K562 (cell line): ENCODE measurements at regions not wholly inside any gene's neighbourhood (a gene's known extent, or its start where the extent isn't known, plus 50 kb on each side); places are given as distances from the start of the nearest gene placed in this dataset.

Experiments
- ATAC-seq: fragments of 200-7000 bp; cut with Tn5 transposase; 3 replicates; pipeline ENCODE4 v1.9.1; 2020; ENCODE audit warnings: moderate library complexity
- BruUV-seq: library from RNA; stranded (reverse); fragments of 400-500 nt; replicated peaks from 2 replicates; lab custom pipeline; 2021; lab: Mats Ljungman, UMichigan
- CTCF ChIA-PET: fragments of 300-600 bp; formaldehyde crosslinking; extraction: SDS; loops from one replicate; lab custom pipeline; 2021; ENCODE audit warnings: low intra/inter-chr PET ratio; lab: Yijun Ruan, JAX
- POLR2A ChIA-PET: fragments of 300-600, 350-650 bp; sonication (Branson Sonifier 250); formaldehyde crosslinking; extraction: SDS; loops from one replicate; lab custom pipeline; 2021; ENCODE audit warnings: antibody characterized with exemption, inconsistent platforms; lab: Yijun Ruan, JAX
- DNase-seq, 4 experiments: peaks; one replicate each; pipeline versions ENCODE4 v3.0.0 to v3.0.0-alpha.2; 2011 to 2018; ENCODE audit warnings: low spot score in 3 of 4, mixed read lengths in 3 of 4; ENCODE audit errors: extremely low read depth in 1 of 4
- FAIRE-seq: peaks from 2 replicates; lab custom pipeline; 2011; peaks lifted over from hg19 to GRCh38; lab: Jason Lieb, UNC
- H2AFZ ChIP-seq: 2 replicates; pipeline ENCODE4 v1.6.0; 2011; ENCODE audit warnings: low read depth, low read length, control low read depth, inconsistent platforms
- H3K27ac ChIP-seq: fragments of 200-600 bp; 3 replicates; pipeline ENCODE4 v1.8.0; 2011; ENCODE audit warnings: low read depth, mild to moderate bottlenecking, control low read depth, inconsistent platforms, low read length, moderate library complexity, mixed read lengths; ENCODE audit errors: extremely low read depth
- H3K27me3 ChIP-seq, 2 experiments: fragments of 300-600 bp in 1 of 2; 2 replicates in 1 of 2; 3 replicates in 1 of 2; pipeline versions ENCODE4 v1.6.0 to v1.8.0; 2011; ENCODE audit warnings: inconsistent platforms in 2 of 2, low read length in 2 of 2, mild to moderate bottlenecking in 1 of 2, mixed read lengths in 1 of 2, moderate library complexity in 1 of 2; ENCODE audit not compliant: control insufficient read depth in 2 of 2, insufficient read depth in 2 of 2
- H3K36me3 ChIP-seq: fragments of 300-600 bp; 3 replicates; pipeline ENCODE4 v1.8.0; 2011; ENCODE audit warnings: mild to moderate bottlenecking, low read length, inconsistent platforms; ENCODE audit not compliant: control insufficient read depth, insufficient read depth
- H3K4me1 ChIP-seq, 2 experiments: fragments of 200-600 bp in 1 of 2; replicated peaks in 1 of 2; 2 replicates in 1 of 2; 3 replicates in 1 of 2; pipeline versions ENCODE4 v1.5.1 to v1.8.0; 2011; ENCODE audit warnings: inconsistent platforms in 2 of 2, low read length in 2 of 2, mild to moderate bottlenecking in 1 of 2, mixed read lengths in 1 of 2, moderate library complexity in 1 of 2; ENCODE audit not compliant: control insufficient read depth in 2 of 2, insufficient read depth in 2 of 2
- H3K4me2 ChIP-seq: 2 replicates; pipeline ENCODE4 v1.6.1; 2011; ENCODE audit warnings: low read length, control low read depth, inconsistent platforms, mixed read lengths; ENCODE audit not compliant: insufficient read depth
- H3K4me3 ChIP-seq: fragments of 200-600 bp; sonication (generic), shearing (Covaris generic); 2 replicates; pipeline ENCODE4 v1.5.1; 2016; ENCODE audit warnings: control low read depth, inconsistent platforms
- H3K79me2 ChIP-seq: fragments of 200-600 bp; 3 replicates; pipeline ENCODE4 v1.8.0; 2011; ENCODE audit warnings: low read length, inconsistent platforms; ENCODE audit not compliant: control insufficient read depth, insufficient read depth
- H3K9ac ChIP-seq, 2 experiments: 2 replicates each; pipeline versions ENCODE4 v1.6.0 to v1.6.1; 2011; ENCODE audit warnings: low read depth in 2 of 2, low read length in 2 of 2, control low read depth in 1 of 2, inconsistent platforms in 1 of 2, mild to moderate bottlenecking in 1 of 2, mixed read lengths in 1 of 2; ENCODE audit not compliant: insufficient read depth in 1 of 2
- H3K9me1 ChIP-seq: one replicate; pipeline ENCODE4 v1.6.0; 2011; ENCODE audit warnings: inconsistent platforms, mild to moderate bottlenecking, low read length, moderate library complexity; ENCODE audit not compliant: control insufficient read depth, insufficient read depth
- H3K9me3 ChIP-seq: replicated peaks from 2 replicates; pipeline ENCODE4 v1.5.1; 2011; ENCODE audit warnings: low read depth, low read length, inconsistent platforms; ENCODE audit not compliant: control insufficient read depth, insufficient read depth
- H4K20me1 ChIP-seq: replicated peaks from 2 replicates; pipeline ENCODE4 v1.6.1; 2011; ENCODE audit warnings: low read length, inconsistent platforms, mixed read lengths; ENCODE audit not compliant: control insufficient read depth, insufficient read depth
- HMG20A ChIP-seq: fragments of 450-650 bp; formaldehyde crosslinking; conservative IDR thresholded peaks from 2 replicates; pipeline ENCODE4 v1.4.0; 2020; ENCODE audit warnings: mild to moderate bottlenecking, mixed read lengths
- MAFK ChIP-seq: IDR thresholded peaks from 2 replicates; pipeline ENCODE4 v1.6.1; 2011; ENCODE audit warnings: low read length, improper control_type of control experiment
- MECOM ChIP-seq: fragments of 250-450 bp; sonication (Bioruptor Pico); IDR thresholded peaks from 2 replicates; pipeline ENCODE4 v1.8.0; 2022; ENCODE audit warnings: inconsistent platforms
- TCF7 ChIP-seq: sonication (generic); IDR thresholded peaks from 2 replicates; pipeline ENCODE4 v1.6.1; 2016; ENCODE audit warnings: antibody characterized with exemption, borderline replicate concordance
- YY1 ChIP-seq, 3 experiments: IDR thresholded peaks; 2 replicates each; pipeline ENCODE4 v1.6.1; 2011; ENCODE audit warnings: low read length in 2 of 3, mild to moderate bottlenecking in 2 of 3, moderate library complexity in 2 of 3, borderline replicate concordance in 1 of 3, control low read depth in 1 of 3, low read depth in 1 of 3; ENCODE audit not compliant: insufficient read depth in 3 of 3, insufficient replicate concordance in 2 of 3, control insufficient read depth in 1 of 3, insufficient read length in 1 of 3; ENCODE audit errors: extremely low read depth in 1 of 3
- WGBS: fragments of 100-300 bp; shearing (Covaris generic); methylation state at CpG from one replicate; pipeline ENCODE4 v1.1.6; 2016; ENCODE audit warnings: low coverage, mixed read lengths; ENCODE audit not compliant: insufficient coverage; ENCODE audit errors: missing lambda C conversion rate; 5-methylcytosine and 5-hydroxymethylcytosine counted together
- in situ Hi-C: fragments of 300-500 bp; cut with MboI; formaldehyde crosslinking; loops from 4 replicates; pipeline ENCODE4 v1.15.0; 2018; ENCODE audit warnings: inconsistent platforms, mixed read lengths
- intact Hi-C: fragments of 100-400 bp; cut with micrococcal nuclease; formaldehyde crosslinking; loops from 2 replicates; pipeline ENCODE4 v1.14.2; 2022
- TF ChIP-seq, protein P1 (sequence below): fragments of 200-600 bp; sonication (generic); IDR thresholded peaks from one replicate; pipeline ENCODE4 v1.6.1; 2012; ENCODE audit warnings: mild to moderate bottlenecking, low read depth, low read length, inconsistent platforms
- TF ChIP-seq, protein P2 (sequence below): sonication (generic); formaldehyde crosslinking; IDR thresholded peaks from 2 replicates; pipeline ENCODE4 v1.8.0; 2022; ENCODE audit warnings: mild to moderate bottlenecking, missing genetic modification reagents

DNA sequence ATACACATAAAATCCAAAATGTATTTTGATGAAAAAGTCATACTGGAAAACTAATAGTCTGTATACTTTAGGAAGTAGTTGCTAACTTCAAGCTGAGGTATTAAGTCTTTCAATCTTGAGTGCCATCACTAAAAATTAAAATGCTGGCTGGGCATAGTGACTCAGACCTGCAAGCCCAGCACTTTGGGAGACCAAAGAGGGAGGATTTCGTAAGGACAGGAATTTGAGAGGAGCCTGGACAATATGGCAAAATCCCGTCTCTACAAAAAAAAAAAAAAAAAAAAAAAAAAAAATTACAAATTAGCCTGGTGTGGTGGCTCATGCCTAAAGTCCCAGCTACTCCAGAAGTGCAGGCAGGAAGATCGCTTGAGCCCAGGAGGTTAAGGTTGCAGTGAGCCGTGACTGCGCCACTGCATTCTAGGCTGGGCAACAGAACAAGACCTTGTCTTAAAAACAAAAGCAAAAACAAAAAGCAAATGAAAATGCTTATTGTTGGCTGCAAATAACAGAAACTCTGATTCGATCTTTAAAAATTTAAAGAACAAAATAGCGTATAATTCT, 1994.2 kb upstream of the PCDH20 start:
- in situ Hi-C loops: no loop called here
- ATAC-seq: no peak
- no peak for TF ChIP-seq MAFK
- no peak for TF ChIP-seq MECOM (CRISPR knock-in tag)
- no peak for TF ChIP-seq HMG20A (CRISPR knock-in tag)
- no peak for TF ChIP-seq YY1 (IDR thresholded peaks at IDR 0.05; ENCODE audit: borderline replicate concordance in 1 of 3, control insufficient read depth in 1 of 3, extremely low read depth in 1 of 3, insufficient read depth in 3 of 3, insufficient read length in 1 of 3, insufficient replicate concordance in 2 of 3, low read depth in 1 of 3, low read length in 2 of 3)
- TF ChIP-seq, protein P1, sequence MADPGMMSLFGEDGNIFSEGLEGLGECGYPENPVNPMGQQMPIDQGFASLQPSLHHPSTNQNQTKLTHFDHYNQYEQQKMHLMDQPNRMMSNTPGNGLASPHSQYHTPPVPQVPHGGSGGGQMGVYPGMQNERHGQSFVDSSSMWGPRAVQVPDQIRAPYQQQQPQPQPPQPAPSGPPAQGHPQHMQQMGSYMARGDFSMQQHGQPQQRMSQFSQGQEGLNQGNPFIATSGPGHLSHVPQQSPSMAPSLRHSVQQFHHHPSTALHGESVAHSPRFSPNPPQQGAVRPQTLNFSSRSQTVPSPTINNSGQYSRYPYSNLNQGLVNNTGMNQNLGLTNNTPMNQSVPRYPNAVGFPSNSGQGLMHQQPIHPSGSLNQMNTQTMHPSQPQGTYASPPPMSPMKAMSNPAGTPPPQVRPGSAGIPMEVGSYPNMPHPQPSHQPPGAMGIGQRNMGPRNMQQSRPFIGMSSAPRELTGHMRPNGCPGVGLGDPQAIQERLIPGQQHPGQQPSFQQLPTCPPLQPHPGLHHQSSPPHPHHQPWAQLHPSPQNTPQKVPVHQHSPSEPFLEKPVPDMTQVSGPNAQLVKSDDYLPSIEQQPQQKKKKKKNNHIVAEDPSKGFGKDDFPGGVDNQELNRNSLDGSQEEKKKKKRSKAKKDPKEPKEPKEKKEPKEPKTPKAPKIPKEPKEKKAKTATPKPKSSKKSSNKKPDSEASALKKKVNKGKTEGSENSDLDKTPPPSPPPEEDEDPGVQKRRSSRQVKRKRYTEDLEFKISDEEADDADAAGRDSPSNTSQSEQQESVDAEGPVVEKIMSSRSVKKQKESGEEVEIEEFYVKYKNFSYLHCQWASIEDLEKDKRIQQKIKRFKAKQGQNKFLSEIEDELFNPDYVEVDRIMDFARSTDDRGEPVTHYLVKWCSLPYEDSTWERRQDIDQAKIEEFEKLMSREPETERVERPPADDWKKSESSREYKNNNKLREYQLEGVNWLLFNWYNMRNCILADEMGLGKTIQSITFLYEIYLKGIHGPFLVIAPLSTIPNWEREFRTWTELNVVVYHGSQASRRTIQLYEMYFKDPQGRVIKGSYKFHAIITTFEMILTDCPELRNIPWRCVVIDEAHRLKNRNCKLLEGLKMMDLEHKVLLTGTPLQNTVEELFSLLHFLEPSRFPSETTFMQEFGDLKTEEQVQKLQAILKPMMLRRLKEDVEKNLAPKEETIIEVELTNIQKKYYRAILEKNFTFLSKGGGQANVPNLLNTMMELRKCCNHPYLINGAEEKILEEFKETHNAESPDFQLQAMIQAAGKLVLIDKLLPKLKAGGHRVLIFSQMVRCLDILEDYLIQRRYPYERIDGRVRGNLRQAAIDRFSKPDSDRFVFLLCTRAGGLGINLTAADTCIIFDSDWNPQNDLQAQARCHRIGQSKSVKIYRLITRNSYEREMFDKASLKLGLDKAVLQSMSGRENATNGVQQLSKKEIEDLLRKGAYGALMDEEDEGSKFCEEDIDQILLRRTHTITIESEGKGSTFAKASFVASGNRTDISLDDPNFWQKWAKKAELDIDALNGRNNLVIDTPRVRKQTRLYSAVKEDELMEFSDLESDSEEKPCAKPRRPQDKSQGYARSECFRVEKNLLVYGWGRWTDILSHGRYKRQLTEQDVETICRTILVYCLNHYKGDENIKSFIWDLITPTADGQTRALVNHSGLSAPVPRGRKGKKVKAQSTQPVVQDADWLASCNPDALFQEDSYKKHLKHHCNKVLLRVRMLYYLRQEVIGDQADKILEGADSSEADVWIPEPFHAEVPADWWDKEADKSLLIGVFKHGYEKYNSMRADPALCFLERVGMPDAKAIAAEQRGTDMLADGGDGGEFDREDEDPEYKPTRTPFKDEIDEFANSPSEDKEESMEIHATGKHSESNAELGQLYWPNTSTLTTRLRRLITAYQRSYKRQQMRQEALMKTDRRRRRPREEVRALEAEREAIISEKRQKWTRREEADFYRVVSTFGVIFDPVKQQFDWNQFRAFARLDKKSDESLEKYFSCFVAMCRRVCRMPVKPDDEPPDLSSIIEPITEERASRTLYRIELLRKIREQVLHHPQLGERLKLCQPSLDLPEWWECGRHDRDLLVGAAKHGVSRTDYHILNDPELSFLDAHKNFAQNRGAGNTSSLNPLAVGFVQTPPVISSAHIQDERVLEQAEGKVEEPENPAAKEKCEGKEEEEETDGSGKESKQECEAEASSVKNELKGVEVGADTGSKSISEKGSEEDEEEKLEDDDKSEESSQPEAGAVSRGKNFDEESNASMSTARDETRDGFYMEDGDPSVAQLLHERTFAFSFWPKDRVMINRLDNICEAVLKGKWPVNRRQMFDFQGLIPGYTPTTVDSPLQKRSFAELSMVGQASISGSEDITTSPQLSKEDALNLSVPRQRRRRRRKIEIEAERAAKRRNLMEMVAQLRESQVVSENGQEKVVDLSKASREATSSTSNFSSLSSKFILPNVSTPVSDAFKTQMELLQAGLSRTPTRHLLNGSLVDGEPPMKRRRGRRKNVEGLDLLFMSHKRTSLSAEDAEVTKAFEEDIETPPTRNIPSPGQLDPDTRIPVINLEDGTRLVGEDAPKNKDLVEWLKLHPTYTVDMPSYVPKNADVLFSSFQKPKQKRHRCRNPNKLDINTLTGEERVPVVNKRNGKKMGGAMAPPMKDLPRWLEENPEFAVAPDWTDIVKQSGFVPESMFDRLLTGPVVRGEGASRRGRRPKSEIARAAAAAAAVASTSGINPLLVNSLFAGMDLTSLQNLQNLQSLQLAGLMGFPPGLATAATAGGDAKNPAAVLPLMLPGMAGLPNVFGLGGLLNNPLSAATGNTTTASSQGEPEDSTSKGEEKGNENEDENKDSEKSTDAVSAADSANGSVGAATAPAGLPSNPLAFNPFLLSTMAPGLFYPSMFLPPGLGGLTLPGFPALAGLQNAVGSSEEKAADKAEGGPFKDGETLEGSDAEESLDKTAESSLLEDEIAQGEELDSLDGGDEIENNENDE: no peak
- TF ChIP-seq TCF7: no peak
- TF ChIP-seq, protein P2, sequence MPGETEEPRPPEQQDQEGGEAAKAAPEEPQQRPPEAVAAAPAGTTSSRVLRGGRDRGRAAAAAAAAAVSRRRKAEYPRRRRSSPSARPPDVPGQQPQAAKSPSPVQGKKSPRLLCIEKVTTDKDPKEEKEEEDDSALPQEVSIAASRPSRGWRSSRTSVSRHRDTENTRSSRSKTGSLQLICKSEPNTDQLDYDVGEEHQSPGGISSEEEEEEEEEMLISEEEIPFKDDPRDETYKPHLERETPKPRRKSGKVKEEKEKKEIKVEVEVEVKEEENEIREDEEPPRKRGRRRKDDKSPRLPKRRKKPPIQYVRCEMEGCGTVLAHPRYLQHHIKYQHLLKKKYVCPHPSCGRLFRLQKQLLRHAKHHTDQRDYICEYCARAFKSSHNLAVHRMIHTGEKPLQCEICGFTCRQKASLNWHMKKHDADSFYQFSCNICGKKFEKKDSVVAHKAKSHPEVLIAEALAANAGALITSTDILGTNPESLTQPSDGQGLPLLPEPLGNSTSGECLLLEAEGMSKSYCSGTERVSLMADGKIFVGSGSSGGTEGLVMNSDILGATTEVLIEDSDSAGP (CRISPR knock-in tag): no peak

More for the DNA sequence above, 1994.2 kb upstream of the PCDH20 start:
- no peak overlapping the region for H3K9ac ChIP-seq
- H4K20me1 ChIP-seq: no peaks in the 10 kb centered on the region
- no TSS peak for BruUV-seq
- no peaks in the 10 kb centered on the region for H3K9me3 ChIP-seq
- no peaks in the 10 kb centered on the region for H3K79me2 ChIP-seq
- FAIRE-seq (no peak), DNase-seq (no peak)
- H3K36me3 ChIP-seq: no peaks in the 10 kb centered on the region
- no peak overlapping the region for H2AFZ ChIP-seq
- WGBS: 0% methylated on average over 5 of the region's 7 CpGs
- no peaks in the 10 kb centered on the region for H3K27me3 ChIP-seq
- intact Hi-C loops: no loop called here
- no peaks in the 10 kb centered on the region for H3K9me1 ChIP-seq
- no peak overlapping the region for H3K4me3 ChIP-seq
- ChIA-PET POLR2A (no interaction called here), CTCF (no interaction called here)
- H3K4me1 ChIP-seq: no peaks in the 10 kb centered on the region
- H3K4me2 ChIP-seq: no peak overlapping the region
- H3K27ac ChIP-seq: no peak overlapping the region
